Spleen (tissue), 7 donors: ENCODE measurements at regions not wholly inside any gene's neighbourhood (a gene's known extent, or its start where the extent isn't known, plus 50 kb on each side); places are given as distances from the start of the nearest gene placed in this dataset.

Experiments
- POLR2AphosphoS5 ChIP-seq, 3 donors: sonication (generic); formaldehyde crosslinking; IDR thresholded peaks; one replicate each; pipeline ENCODE4 v1.5.1; 2017; ENCODE audit warnings: antibody characterized with exemption in 3 of 3
- TF ChIP-seq, protein P1 (sequence below), 11 experiments: fragments of 200-600 bp in 7 of 11; fragments of 450-650 bp in 4 of 11; sonication (generic) in 4 of 11; IDR thresholded peaks in 8 of 11; conservative IDR thresholded peaks in 3 of 11; 1 replicate in 7 of 11; 2 replicates in 4 of 11; pipeline versions ENCODE4 v1.4.0 to v1.8.0; 2016 to 2021; ENCODE audit warnings: antibody characterized with exemption in 11 of 11, inconsistent platforms in 4 of 11, mild to moderate bottlenecking in 1 of 11
- donor health status: DM: no; HTN: no; CAD: no; lungs with moderate emphysema.
- donor health status: DM: no; HTN: no; CAD: no.
- donor health status: DM: no; HTN: no; CAD: no.

DNA sequence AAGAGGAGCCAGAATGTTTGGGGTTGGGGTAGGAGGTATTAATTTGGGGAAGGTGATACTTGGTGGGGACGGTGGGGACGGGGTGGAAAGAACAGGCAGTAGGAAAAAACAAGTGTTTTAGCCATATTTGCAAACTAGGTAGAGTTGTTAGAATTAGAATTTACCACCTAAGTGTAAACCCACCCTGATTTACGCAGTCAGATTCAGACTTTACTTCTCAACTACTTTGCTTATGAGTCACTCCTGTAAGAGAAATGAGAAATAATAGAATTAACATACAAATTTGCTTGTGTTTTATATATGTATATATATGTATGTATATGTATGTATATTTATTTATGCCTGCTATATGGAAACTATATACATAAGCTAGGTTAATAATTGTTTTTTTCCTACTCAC is 1168.2 kb upstream of the ZEB2 start:
- TF ChIP-seq, protein P1, sequence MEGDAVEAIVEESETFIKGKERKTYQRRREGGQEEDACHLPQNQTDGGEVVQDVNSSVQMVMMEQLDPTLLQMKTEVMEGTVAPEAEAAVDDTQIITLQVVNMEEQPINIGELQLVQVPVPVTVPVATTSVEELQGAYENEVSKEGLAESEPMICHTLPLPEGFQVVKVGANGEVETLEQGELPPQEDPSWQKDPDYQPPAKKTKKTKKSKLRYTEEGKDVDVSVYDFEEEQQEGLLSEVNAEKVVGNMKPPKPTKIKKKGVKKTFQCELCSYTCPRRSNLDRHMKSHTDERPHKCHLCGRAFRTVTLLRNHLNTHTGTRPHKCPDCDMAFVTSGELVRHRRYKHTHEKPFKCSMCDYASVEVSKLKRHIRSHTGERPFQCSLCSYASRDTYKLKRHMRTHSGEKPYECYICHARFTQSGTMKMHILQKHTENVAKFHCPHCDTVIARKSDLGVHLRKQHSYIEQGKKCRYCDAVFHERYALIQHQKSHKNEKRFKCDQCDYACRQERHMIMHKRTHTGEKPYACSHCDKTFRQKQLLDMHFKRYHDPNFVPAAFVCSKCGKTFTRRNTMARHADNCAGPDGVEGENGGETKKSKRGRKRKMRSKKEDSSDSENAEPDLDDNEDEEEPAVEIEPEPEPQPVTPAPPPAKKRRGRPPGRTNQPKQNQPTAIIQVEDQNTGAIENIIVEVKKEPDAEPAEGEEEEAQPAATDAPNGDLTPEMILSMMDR (IDR thresholded peaks at IDR 0.05 in 8 of 11, conservative IDR thresholded peaks at IDR 0.05 in 3 of 11), result no peak
- no peak for TF ChIP-seq POLR2AphosphoS5 (IDR thresholded peaks at IDR 0.05)
